Body of pancreas (tissue), 4 donors: ENCODE measurements at regions not wholly inside any gene's neighbourhood (a gene's known extent, or its start where the extent isn't known, plus 50 kb on each side); places are given as distances from the start of the nearest gene placed in this dataset.

Experiments
- POLR2A ChIP-seq, 3 donors: fragments of 450-650 bp; IDR thresholded peaks; one replicate each; pipeline ENCODE4 v1.6.1; 2016; ENCODE audit warnings: antibody characterized with exemption in 3 of 3, mild to moderate bottlenecking in 2 of 3
- TF ChIP-seq, protein P1 (sequence below), 7 experiments: fragments of 450-650 bp in 4 of 7; fragments of 200-600 bp in 3 of 7; sonication (generic) in 3 of 7; IDR thresholded peaks; one replicate each; pipeline ENCODE4 v1.5.1; 2016 to 2019; ENCODE audit warnings: antibody characterized with exemption in 7 of 7

DNA sequence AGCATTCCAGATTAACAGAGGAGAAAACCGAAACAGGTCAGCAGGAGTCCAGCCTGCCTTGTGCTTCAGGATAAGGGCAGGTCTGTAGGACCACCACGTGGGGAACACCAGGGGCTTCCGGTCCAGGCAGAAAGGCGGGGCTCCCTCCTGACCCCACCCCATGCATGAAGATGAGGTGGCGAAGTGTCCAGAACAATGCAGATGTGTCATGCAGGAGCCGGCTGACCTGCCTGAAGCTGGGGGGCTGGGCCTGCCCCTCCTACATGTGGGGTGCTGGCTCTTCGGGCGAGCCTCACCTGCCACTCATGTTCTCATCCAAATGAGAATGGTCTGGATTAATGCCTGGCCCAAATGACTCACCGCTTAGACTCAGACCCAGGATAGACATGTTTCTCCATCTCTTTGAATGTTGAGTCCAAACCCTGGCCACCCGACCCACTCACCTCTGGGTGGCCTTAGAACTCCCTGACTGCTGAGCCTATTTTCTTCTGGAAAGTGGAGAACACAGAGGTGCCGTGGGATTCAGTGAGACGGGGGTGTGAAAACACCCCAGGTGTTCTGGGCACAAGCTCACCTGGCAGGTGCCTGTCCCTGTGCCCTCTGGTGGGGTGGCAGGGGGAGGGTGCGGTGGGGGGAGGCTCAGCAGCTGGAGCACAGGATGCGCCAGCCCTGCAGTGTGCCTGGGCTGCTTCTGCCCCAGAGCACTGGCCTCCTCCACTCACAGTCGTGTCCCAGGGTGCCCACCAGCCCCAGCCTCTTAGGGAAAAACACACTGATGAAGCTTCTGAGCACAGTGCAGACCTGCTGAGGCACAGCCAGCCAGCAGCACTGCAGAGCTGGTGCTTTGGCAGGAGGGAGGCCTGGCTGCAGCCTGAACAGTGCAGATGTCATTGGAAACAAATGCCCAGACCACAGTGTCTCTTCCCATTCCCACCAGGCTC lies 55.2 kb upstream of the GDF10 start:
- no peak for TF ChIP-seq POLR2A (IDR thresholded peaks at IDR 0.05)
- TF ChIP-seq, protein P1, sequence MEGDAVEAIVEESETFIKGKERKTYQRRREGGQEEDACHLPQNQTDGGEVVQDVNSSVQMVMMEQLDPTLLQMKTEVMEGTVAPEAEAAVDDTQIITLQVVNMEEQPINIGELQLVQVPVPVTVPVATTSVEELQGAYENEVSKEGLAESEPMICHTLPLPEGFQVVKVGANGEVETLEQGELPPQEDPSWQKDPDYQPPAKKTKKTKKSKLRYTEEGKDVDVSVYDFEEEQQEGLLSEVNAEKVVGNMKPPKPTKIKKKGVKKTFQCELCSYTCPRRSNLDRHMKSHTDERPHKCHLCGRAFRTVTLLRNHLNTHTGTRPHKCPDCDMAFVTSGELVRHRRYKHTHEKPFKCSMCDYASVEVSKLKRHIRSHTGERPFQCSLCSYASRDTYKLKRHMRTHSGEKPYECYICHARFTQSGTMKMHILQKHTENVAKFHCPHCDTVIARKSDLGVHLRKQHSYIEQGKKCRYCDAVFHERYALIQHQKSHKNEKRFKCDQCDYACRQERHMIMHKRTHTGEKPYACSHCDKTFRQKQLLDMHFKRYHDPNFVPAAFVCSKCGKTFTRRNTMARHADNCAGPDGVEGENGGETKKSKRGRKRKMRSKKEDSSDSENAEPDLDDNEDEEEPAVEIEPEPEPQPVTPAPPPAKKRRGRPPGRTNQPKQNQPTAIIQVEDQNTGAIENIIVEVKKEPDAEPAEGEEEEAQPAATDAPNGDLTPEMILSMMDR (IDR thresholded peaks at IDR 0.05), result no peak
